ENCODE measurements at regions not wholly inside any gene's neighbourhood (a gene's known extent, or its start where the extent isn't known, plus 50 kb on each side); places are given as distances from the start of the nearest gene placed in this dataset.
"Not testable (repeated sequence)": the region's sequence is repeated elsewhere in the genome, so short reads cannot be mapped to it uniquely, and the experiment has no call there.

GRCh38 chr14:105879867-105880561 is 353.6 kb downstream of the TMEM121 start:
- no peak overlapping the region for H3K4me3 ChIP-seq (ENCODE audit: low read depth, low read length)
- no peak for DNase-seq (ENCODE audit: low read depth)
- TF ChIP-seq CTCF (IDR thresholded peaks at IDR 0.05; ENCODE audit: insufficient read depth, low read depth, low read length) = no peak

GRCh38 chr14:105880616-105881015 is 354.2 kb downstream of the TMEM121 start:
- no peak overlapping the region for H3K4me3 ChIP-seq (ENCODE audit: low read depth, low read length)
- no peak for TF ChIP-seq CTCF (IDR thresholded peaks at IDR 0.05; ENCODE audit: insufficient read depth, low read depth, low read length)
- no peak for DNase-seq (ENCODE audit: low read depth)

- H3K4me3 ChIP-seq (ENCODE audit: low read depth, low read length) = no peak overlapping the region
- DNase-seq (ENCODE audit: low read depth) = no peak
- no peak for TF ChIP-seq CTCF (IDR thresholded peaks at IDR 0.05; ENCODE audit: insufficient read depth, low read depth, low read length)
Measured at GRCh38 chr14:105881021-105881930, 354.9 kb downstream of the TMEM121 start.

GRCh38 chr14:105882011-105882410 is 355.6 kb downstream of the TMEM121 start:
- H3K4me3 ChIP-seq (ENCODE audit: low read depth, low read length); DNase-seq (ENCODE audit: low read depth): not testable (repeated sequence)

GRCh38 chr14:105882626-105883025 is 356.2 kb downstream of the TMEM121 start:
- H3K4me3 ChIP-seq (ENCODE audit: low read depth, low read length) = no peak overlapping the region
- DNase-seq (ENCODE audit: low read depth) = no peak
- TF ChIP-seq CTCF (IDR thresholded peaks at IDR 0.05; ENCODE audit: insufficient read depth, low read depth, low read length) = no peak

- DNase-seq (ENCODE audit: low read depth) = no peak
- TF ChIP-seq CTCF (IDR thresholded peaks at IDR 0.05; ENCODE audit: insufficient read depth, low read depth, low read length) = no peak
- no peak overlapping the region for H3K4me3 ChIP-seq (ENCODE audit: low read depth, low read length)
Measured at GRCh38 chr14:105883066-105884005, 357.0 kb downstream of the TMEM121 start.

GRCh38 chr14:105884192-105884807 is 357.9 kb downstream of the TMEM121 start:
- not testable (repeated sequence) for H3K4me3 ChIP-seq (ENCODE audit: low read depth, low read length); DNase-seq (ENCODE audit: low read depth)

All from fibroblast of villous mesenchyme (primary cell).